Heart right ventricle (tissue), 16 donors: ENCODE measurements at regions not wholly inside any gene's neighbourhood (a gene's known extent, or its start where the extent isn't known, plus 50 kb on each side); places are given as distances from the start of the nearest gene placed in this dataset.
"Not testable (repeated sequence)": the region's sequence is repeated elsewhere in the genome, so short reads cannot be mapped to it uniquely, and the experiment has no call there.

Experiments used
- ATAC-seq, 8 donors: fragments of 200-7000 bp; cut with Tn5 transposase; one replicate each; pipeline ENCODE4 v1.9.1; 2020; ENCODE audit warnings: mild to moderate bottlenecking in 8 of 8, moderate library complexity in 8 of 8, moderate number of reproducible peaks in 1 of 8
- DNase-seq, 2 donors: peaks; one replicate each; pipeline ENCODE4 v3.0.0-alpha.2; 2020
- H3K27ac ChIP-seq, 10 donors: fragments of 200-600 bp; sonication (generic) in 2 of 10; one replicate each; pipeline versions ENCODE4 v1.5.0 to v1.8.0; 2020 to 2022; ENCODE audit warnings: mild to moderate bottlenecking in 3 of 10
- H3K27me3 ChIP-seq, 7 donors: fragments of 200-600 bp; one replicate each; pipeline ENCODE4 v1.8.0; 2021 to 2022; ENCODE audit warnings: mild to moderate bottlenecking in 2 of 7
- H3K36me3 ChIP-seq, 9 donors: fragments of 200-600 bp; sonication (generic) in 1 of 9; one replicate each; pipeline versions ENCODE4 v1.5.0 to v1.8.0; 2020 to 2022; ENCODE audit warnings: mild to moderate bottlenecking in 2 of 9
- H3K4me1 ChIP-seq, 9 donors: fragments of 200-600 bp; sonication (generic) in 1 of 9; one replicate each; pipeline versions ENCODE4 v1.5.0 to v1.8.0; 2020 to 2022; ENCODE audit warnings: mild to moderate bottlenecking in 4 of 9
- H3K4me3 ChIP-seq, 10 donors: fragments of 200-600 bp; sonication (generic) in 2 of 10; one replicate each; pipeline versions ENCODE4 v1.5.0 to v1.8.0; 2020 to 2022; ENCODE audit warnings: mild to moderate bottlenecking in 7 of 10, moderate library complexity in 2 of 10
- H3K9me3 ChIP-seq, 11 donors: fragments of 200-600 bp in 10 of 11; sonication (generic) in 2 of 11; one replicate each; pipeline versions ENCODE4 v1.5.0 to v1.8.0; 2013 to 2022; ENCODE audit warnings: mild to moderate bottlenecking in 2 of 11, control low read depth in 1 of 11, moderate library complexity in 1 of 11
- WGBS, 2 donors: extraction: QIAGEN DNeasy Blood & Tissue Kit; methylation state at CpG; one replicate each; pipeline ENCODE4 v1.1.7; 2013; ENCODE audit warnings: inconsistent platforms in 1 of 2; 5-methylcytosine and 5-hydroxymethylcytosine counted together
- intact Hi-C, 10 donors: fragments of 100-400 bp; cut with DNase I; formaldehyde crosslinking; loops; one replicate each; pipeline versions ENCODE4 v1.11.1 to v1.14.2; 2022
- TF ChIP-seq, protein P1 (sequence below), 9 donors: fragments of 200-600 bp; sonication (generic) in 2 of 9; IDR thresholded peaks; one replicate each; pipeline versions ENCODE4 v1.5.0 to v1.8.0; 2021 to 2022; ENCODE audit warnings: antibody characterized with exemption in 9 of 9, mild to moderate bottlenecking in 5 of 9, moderate library complexity in 1 of 9
- donor health status: Arrhythmogenic right ventricular cardiomyopathy.
- donor health status: ischemic (EF 13 %, LVEDD 7.1; RV severe dilation, severe dysfunction).
- donor health status: healthy with polysubstance abuse.
- donor health status: DM: no; HTN: yes; CAD: no.
- donor health status: DM: no; HTN: no; CAD: no.
- donor health status: ischemic (EF 25% LVEDD 6.9; RV normal size, moderate dysfunction).
- donor health status: ischemic (EF 25% LVEDD 5.7; RV mildly dilated, moderate dysfunction).
- donor health status: healthy.
- donor health status: DM: yes; HTN: yes; CAD: no.
- donor health status: Ischemic cardiomyopathy.
- donor health status: ischemic (EF 35%, LVEDD 5.7; RV mildly dilated, moderate dysfunction).
- donor health status: nonischemic (EF 11% LVEDD 7.7; RV severe dilation, severe dysfunction).
- donor health status: DM: yes; HTN: yes; CAD: no.
- donor health status: PGD.
- donor health status: ischemic (EF 29% LVEDD 5.4; RV normal size, mild dysfunction).
- donor health status: nonischemic (EF 23%, LVEDD 6.1; RV moderate dilation, normal function).

DNA sequence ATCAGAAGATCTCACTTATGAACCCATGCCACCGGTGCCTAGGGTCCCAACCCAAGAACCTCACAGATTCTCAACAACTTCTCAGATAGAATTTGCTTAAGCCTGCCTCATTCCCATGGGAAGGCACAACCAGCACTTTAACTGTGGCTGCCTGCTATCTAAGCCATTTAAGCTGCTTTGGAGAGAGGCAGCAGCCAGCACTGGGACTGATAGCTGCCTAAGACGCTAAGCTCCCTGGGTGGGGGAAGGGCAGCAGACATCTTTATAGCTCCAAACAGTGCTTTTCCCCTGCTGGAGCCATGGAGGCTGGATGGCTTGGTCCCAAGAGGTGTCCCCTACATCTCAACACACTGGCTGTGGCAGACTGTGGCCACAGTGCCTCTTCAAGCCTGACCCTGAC lies 1268.6 kb downstream of the FAM133A start:
- Histone ChIP-seq H3K27ac (no peak overlapping the region), H3K27me3 (peaks cover 0 to 6% (median 0%) of the 10 kb centered on the region in 7 donors), H3K9me3 (no peaks in the 10 kb centered on the region), H3K36me3 (no peaks in the 10 kb centered on the region), H3K4me1 (no peaks in the 10 kb centered on the region), H3K4me3 (no peak overlapping the region)
- intact Hi-C loops: no loop called here
- ATAC-seq (no peak), DNase-seq (no peak)
- TF ChIP-seq, protein P1, sequence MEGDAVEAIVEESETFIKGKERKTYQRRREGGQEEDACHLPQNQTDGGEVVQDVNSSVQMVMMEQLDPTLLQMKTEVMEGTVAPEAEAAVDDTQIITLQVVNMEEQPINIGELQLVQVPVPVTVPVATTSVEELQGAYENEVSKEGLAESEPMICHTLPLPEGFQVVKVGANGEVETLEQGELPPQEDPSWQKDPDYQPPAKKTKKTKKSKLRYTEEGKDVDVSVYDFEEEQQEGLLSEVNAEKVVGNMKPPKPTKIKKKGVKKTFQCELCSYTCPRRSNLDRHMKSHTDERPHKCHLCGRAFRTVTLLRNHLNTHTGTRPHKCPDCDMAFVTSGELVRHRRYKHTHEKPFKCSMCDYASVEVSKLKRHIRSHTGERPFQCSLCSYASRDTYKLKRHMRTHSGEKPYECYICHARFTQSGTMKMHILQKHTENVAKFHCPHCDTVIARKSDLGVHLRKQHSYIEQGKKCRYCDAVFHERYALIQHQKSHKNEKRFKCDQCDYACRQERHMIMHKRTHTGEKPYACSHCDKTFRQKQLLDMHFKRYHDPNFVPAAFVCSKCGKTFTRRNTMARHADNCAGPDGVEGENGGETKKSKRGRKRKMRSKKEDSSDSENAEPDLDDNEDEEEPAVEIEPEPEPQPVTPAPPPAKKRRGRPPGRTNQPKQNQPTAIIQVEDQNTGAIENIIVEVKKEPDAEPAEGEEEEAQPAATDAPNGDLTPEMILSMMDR (IDR thresholded peaks at IDR 0.05): no peak
- WGBS, 2 donors: 50 to 60% methylated on average over 2 of the region's 2 CpGs

DNA sequence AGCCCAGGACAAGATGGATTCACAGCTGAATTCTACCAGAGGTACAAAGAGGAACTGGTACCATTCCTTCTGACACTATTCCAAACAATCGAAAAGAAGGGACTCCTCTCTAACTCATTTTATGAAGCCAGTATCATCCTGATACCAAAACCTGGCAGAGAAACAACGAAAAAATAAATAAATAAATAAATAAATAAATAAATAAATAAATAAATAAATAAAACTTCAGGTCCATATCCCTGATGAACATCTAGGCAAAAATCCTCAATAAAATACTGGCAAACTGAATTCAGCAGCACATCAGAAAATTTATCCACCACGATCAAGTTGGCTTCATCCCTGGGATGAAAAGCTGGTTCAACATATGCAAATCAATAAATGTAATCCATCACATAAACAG lies 1272.1 kb downstream of the FAM133A start:
- H3K4me3 ChIP-seq, H3K27me3 ChIP-seq, H3K4me1 ChIP-seq, DNase-seq, H3K9me3 ChIP-seq, H3K27ac ChIP-seq, H3K36me3 ChIP-seq, ATAC-seq, intact Hi-C loops: not testable (repeated sequence)
- 67 to 75% methylated on average over 3 of the region's 3 CpGs for WGBS, 2 donors

- ATAC-seq: no peak
- H3K9me3 ChIP-seq: no peaks in the 10 kb centered on the region
- DNase-seq: no peak
- H3K4me3 ChIP-seq: no peak overlapping the region
- peaks cover 0 to 3% (median 0%) of the 10 kb centered on the region in 7 donors for H3K27me3 ChIP-seq
- TF ChIP-seq, protein P1 (IDR thresholded peaks at IDR 0.05): no peak
- intact Hi-C loops: no loop called here
- H3K4me1 ChIP-seq: no peaks in the 10 kb centered on the region
- H3K36me3 ChIP-seq: no peaks in the 10 kb centered on the region
- H3K27ac ChIP-seq: no peak overlapping the region
- WGBS, 2 donors: 59 to 66% methylated on average over 2 of the region's 2 CpGs
Measured at GRCh38 chrX:94961730-94962129, 1287.7 kb downstream of the FAM133A start.

DNA sequence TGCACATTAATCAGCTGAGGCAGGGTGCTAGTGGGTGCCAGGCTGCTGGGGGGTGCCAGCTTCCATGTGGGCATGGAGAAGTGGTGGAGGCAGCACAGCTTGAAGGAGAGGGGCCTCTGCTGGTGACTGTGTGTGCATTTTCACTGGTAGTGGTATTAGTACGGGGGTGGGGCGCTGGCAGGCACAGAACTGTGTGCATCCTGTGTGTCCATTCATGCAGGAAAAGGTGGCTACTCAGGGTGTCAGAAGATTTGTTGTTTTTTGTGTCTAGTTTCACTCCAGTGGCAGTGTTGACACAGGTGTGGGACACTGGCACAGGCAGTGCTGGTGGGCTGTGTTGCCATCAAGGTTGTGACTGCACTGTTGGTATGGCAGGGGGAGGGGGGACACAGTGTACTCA lies 1303.6 kb downstream of the FAM133A start:
- ATAC-seq (no peak), DNase-seq (no peak)
- no peaks in the 10 kb centered on the region for H3K9me3 ChIP-seq
- H3K36me3 ChIP-seq: no peaks in the 10 kb centered on the region
- H3K4me1 ChIP-seq: no peaks in the 10 kb centered on the region
- intact Hi-C loops: no loop called here
- no peak overlapping the region for H3K27ac ChIP-seq
- TF ChIP-seq, protein P1 (IDR thresholded peaks at IDR 0.05): no peak
- WGBS, 2 donors: 81 to 89% methylated on average over 2 of the region's 2 CpGs
- peaks cover 0 to 2% (median 0%) of the 10 kb centered on the region in 7 donors for H3K27me3 ChIP-seq
- H3K4me3 ChIP-seq: no peak overlapping the region

DNA sequence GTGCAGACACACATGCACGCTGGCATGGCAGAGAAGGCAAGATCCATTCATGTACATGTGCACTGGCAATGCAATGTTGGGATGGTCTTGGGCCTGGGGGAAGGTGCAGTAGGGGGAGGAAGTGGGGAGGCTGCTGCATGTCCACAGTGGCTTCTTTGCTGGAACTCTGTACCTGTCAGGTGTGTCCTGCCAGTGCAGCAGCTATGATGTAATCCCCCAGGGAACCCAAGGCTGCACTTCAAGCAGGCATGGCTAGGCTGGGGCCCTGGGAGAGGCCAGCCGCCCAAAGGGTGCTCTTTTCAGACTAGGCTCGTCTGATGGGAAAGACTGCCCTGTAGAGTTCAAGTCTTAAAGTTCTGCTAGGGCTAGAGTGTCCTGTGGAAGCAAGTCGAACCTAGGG lies 1304.0 kb downstream of the FAM133A start:
- Histone ChIP-seq H3K4me1 (no peaks in the 10 kb centered on the region), H3K4me3 (no peak overlapping the region), H3K27me3 (peaks cover 0 to 2% (median 0%) of the 10 kb centered on the region in 7 donors), H3K27ac (no peak overlapping the region), H3K9me3 (no peaks in the 10 kb centered on the region), H3K36me3 (no peaks in the 10 kb centered on the region)
- intact Hi-C loops: no loop called here
- DNase-seq (no peak), ATAC-seq (no peak)
- TF ChIP-seq, protein P1 (IDR thresholded peaks at IDR 0.05): no peak
- WGBS, 2 donors: 79% methylated on average over 4 of the region's 4 CpGs
